IMR-90 (cell line): ENCODE measurements at regions not wholly inside any gene's neighbourhood (a gene's known extent, or its start where the extent isn't known, plus 50 kb on each side); places are given as distances from the start of the nearest gene placed in this dataset.

Experiments used
- ATAC-seq: fragments of 200-7000 bp; cut with Tn5 transposase; 2 replicates; pipeline ENCODE4 v1.9.1; 2020; ENCODE audit warnings: low read depth, mild to moderate bottlenecking, moderate library complexity
- BruUV-seq: library from RNA; stranded (reverse); fragments of 400-500 nt; replicated peaks from 2 replicates; lab custom pipeline; 2021; lab: Mats Ljungman, UMichigan
- CTCF ChIA-PET: fragments of 300-600 bp; formaldehyde crosslinking; extraction: SDS; loops from one replicate; lab custom pipeline; 2021; ENCODE audit warnings: antibody characterized with exemption; lab: Yijun Ruan, JAX
- POLR2A ChIA-PET: fragments of 300-600 bp; sonication (Branson Sonifier 250); formaldehyde crosslinking; loops from one replicate; lab custom pipeline; 2022; ENCODE audit warnings: antibody characterized with exemption; ENCODE audit not compliant: unreplicated experiment; lab: Charles Lee
- DNase-seq: peaks from one replicate; pipeline ENCODE4 v3.0.0; 2013
- H2AFZ ChIP-seq: replicated peaks from 2 replicates; pipeline ENCODE3; 2013; ENCODE audit warnings: low read length, mild to moderate bottlenecking; ENCODE audit not compliant: poor library complexity
- H2AK5ac ChIP-seq: 2 replicates; pipeline ENCODE4 v1.6.1; 2013; ENCODE audit warnings: low read depth, low read length, inconsistent platforms
- H2AK9ac ChIP-seq: replicated peaks from 2 replicates; pipeline ENCODE3; 2013; ENCODE audit warnings: mild to moderate bottlenecking, low read depth, low read length, moderate library complexity; ENCODE audit not compliant: poor library complexity
- H2BK120ac ChIP-seq: 2 replicates; pipeline ENCODE4 v1.6.1; 2013; ENCODE audit warnings: low read depth, low read length, inconsistent platforms
- H2BK15ac ChIP-seq: 3 replicates; pipeline ENCODE4 v1.6.1; 2013; ENCODE audit warnings: low read depth, low read length, inconsistent platforms
- H2BK20ac ChIP-seq: 2 replicates; pipeline ENCODE4 v1.6.1; 2013; ENCODE audit warnings: low read depth, mild to moderate bottlenecking, inconsistent platforms, low read length, moderate library complexity
- H2BK5ac ChIP-seq: 2 replicates; pipeline ENCODE4 v1.6.1; 2013; ENCODE audit warnings: mild to moderate bottlenecking, low read depth, low read length, inconsistent platforms; ENCODE audit not compliant: poor library complexity, severe bottlenecking
- H3K14ac ChIP-seq: replicated peaks from 2 replicates; pipeline ENCODE4 v1.6.1; 2013; ENCODE audit warnings: low read depth, low read length, inconsistent platforms
- H3K18ac ChIP-seq: 2 replicates; pipeline ENCODE4 v1.6.1; 2013; ENCODE audit warnings: low read depth, low read length, control low read depth
- H3K23ac ChIP-seq: 2 replicates; pipeline ENCODE4 v1.6.1; 2013; ENCODE audit warnings: low read depth, low read length, inconsistent platforms
- H3K27ac ChIP-seq: 2 replicates; pipeline ENCODE4 v1.5.1; 2013; ENCODE audit warnings: mild to moderate bottlenecking, control low read depth, low read length; ENCODE audit not compliant: insufficient read depth
- H3K27me3 ChIP-seq: 2 replicates; pipeline ENCODE4 v1.6.1; 2013; ENCODE audit warnings: low read length; ENCODE audit not compliant: control insufficient read depth, insufficient read depth
- H3K36me3 ChIP-seq: 2 replicates; pipeline ENCODE4 v1.6.1; 2013; ENCODE audit warnings: low read length, mixed read lengths; ENCODE audit not compliant: control insufficient read depth, insufficient read depth
- H3K4ac ChIP-seq: 2 replicates; pipeline ENCODE4 v1.6.1; 2013; ENCODE audit warnings: low read depth, low read length, inconsistent platforms
- H3K4me1 ChIP-seq: 2 replicates; pipeline ENCODE4 v1.6.1; 2013; ENCODE audit warnings: low read length, mixed read lengths; ENCODE audit not compliant: control insufficient read depth, insufficient read depth
- H3K4me2 ChIP-seq: 2 replicates; pipeline ENCODE4 v1.6.1; 2013; ENCODE audit warnings: low read depth, mild to moderate bottlenecking, control low read depth, low read length, moderate library complexity
- H3K4me3 ChIP-seq: 2 replicates; pipeline ENCODE4 v1.5.1; 2013; ENCODE audit warnings: low read depth, mild to moderate bottlenecking, control low read depth, low read length, moderate library complexity; ENCODE audit not compliant: insufficient read depth
- H3K56ac ChIP-seq: 2 replicates; pipeline ENCODE4 v1.6.1; 2013; ENCODE audit warnings: low read length, inconsistent platforms; ENCODE audit not compliant: insufficient read depth; ENCODE audit errors: extremely low read depth
- H3K79me1 ChIP-seq, 2 experiments: 2 replicates each; pipeline ENCODE4 v1.6.1; 2013; ENCODE audit warnings: low read length in 2 of 2, inconsistent platforms in 1 of 2, low read depth in 1 of 2
- H3K9ac ChIP-seq: 2 replicates; pipeline ENCODE4 v1.6.1; 2013; ENCODE audit warnings: low read depth, low read length, control low read depth
- H3K9me1 ChIP-seq: 2 replicates; pipeline ENCODE4 v1.6.1; 2013; ENCODE audit warnings: low read length, inconsistent platforms; ENCODE audit not compliant: insufficient read depth
- H3K9me3 ChIP-seq: 2 replicates; pipeline ENCODE4 v1.6.1; 2013; ENCODE audit warnings: low read length; ENCODE audit not compliant: control insufficient read depth, insufficient read depth
- H4K20me1 ChIP-seq: 2 replicates; pipeline ENCODE4 v1.6.1; 2013; ENCODE audit warnings: low read length, inconsistent platforms; ENCODE audit not compliant: insufficient read depth
- H4K5ac ChIP-seq: 2 replicates; pipeline ENCODE4 v1.6.1; 2013; ENCODE audit warnings: mild to moderate bottlenecking, low read depth, low read length, control low read depth
- H4K8ac ChIP-seq, 2 experiments: 2 replicates each; pipeline ENCODE4 v1.6.1; 2013; ENCODE audit warnings: low read depth in 2 of 2, low read length in 2 of 2, control low read depth in 1 of 2, inconsistent platforms in 1 of 2
- H4K91ac ChIP-seq: 2 replicates; pipeline ENCODE4 v1.6.1; 2013; ENCODE audit warnings: low read depth, low read length, inconsistent platforms; ENCODE audit not compliant: insufficient read depth
- BHLHE40 ChIP-seq: fragments of 150-350 bp; IDR thresholded peaks from 2 replicates; pipeline ENCODE4 v1.6.1; 2016; ENCODE audit warnings: mild to moderate bottlenecking, low read depth, low read length
- CHD1 ChIP-seq: IDR thresholded peaks from 2 replicates; pipeline ENCODE4 v1.6.1; 2012; ENCODE audit warnings: low read depth, low read length, improper control_type of control experiment
- FOS ChIP-seq: fragments of 150-350 bp; IDR thresholded peaks from 2 replicates; pipeline ENCODE4 v1.6.1; 2016; ENCODE audit warnings: low read depth, low read length
- MAFK ChIP-seq: IDR thresholded peaks from 2 replicates; pipeline ENCODE4 v1.6.1; 2012; ENCODE audit warnings: low read depth, low read length, improper control_type of control experiment
- MXI1 ChIP-seq: IDR thresholded peaks from 2 replicates; pipeline ENCODE4 v1.6.1; 2012; ENCODE audit warnings: low read depth, mild to moderate bottlenecking, low read length, moderate library complexity, borderline replicate concordance
- NFE2L2 ChIP-seq: fragments of 150-350 bp; IDR thresholded peaks from 2 replicates; pipeline ENCODE4 v1.6.1; 2016; ENCODE audit warnings: low read depth, mild to moderate bottlenecking, low read length
- POLR2A ChIP-seq: IDR thresholded peaks from 2 replicates; pipeline ENCODE4 v1.6.1; 2012; ENCODE audit warnings: mild to moderate bottlenecking, low read depth, low read length
- RAD21 ChIP-seq: IDR thresholded peaks from 2 replicates; pipeline ENCODE4 v1.6.1; 2012; ENCODE audit warnings: low read length, improper control_type of control experiment
- RFX5 ChIP-seq: IDR thresholded peaks from 2 replicates; pipeline ENCODE4 v1.8.0; 2012; ENCODE audit warnings: low read depth, mild to moderate bottlenecking, low read length, moderate library complexity
- SMC3 ChIP-seq: fragments of 150-350 bp; IDR thresholded peaks from 2 replicates; pipeline ENCODE4 v1.6.1; 2016; ENCODE audit warnings: low read depth, mild to moderate bottlenecking, antibody characterized with exemption, low read length, moderate library complexity
- dilution Hi-C: fragments of 300-500 bp; cut with HindIII; formaldehyde crosslinking; loops from one replicate; pipeline ENCODE4 v1.14.3; 2018; ENCODE audit warnings: low sequenced_read_pairs; ENCODE audit not compliant: unreplicated experiment
- in situ Hi-C: fragments of 300-500 bp; cut with MboI; formaldehyde crosslinking; loops from 3 replicates; pipeline ENCODE4 v1.14.3; 2019; ENCODE audit warnings: low sequenced_read_pairs, inconsistent platforms, mixed read lengths
- intact Hi-C: fragments of 100-400 bp; cut with micrococcal nuclease; formaldehyde crosslinking; loops from 2 replicates; pipeline ENCODE4 v1.10.0; 2022
- TF ChIP-seq, protein P1 (sequence below): fragments of 150-350 bp; IDR thresholded peaks from 2 replicates; pipeline ENCODE4 v1.6.1; 2017; ENCODE audit warnings: mild to moderate bottlenecking, antibody characterized with exemption, low read length, low read depth
- TF ChIP-seq, protein P2 (sequence below): conservative IDR thresholded peaks from 2 replicates; pipeline ENCODE4 v1.5.1; 2012; ENCODE audit warnings: mild to moderate bottlenecking, low read depth, low read length, improper control_type of control experiment
- TF ChIP-seq, protein P3 (sequence below): fragments of 150-350 bp; IDR thresholded peaks from 2 replicates; pipeline ENCODE4 v1.6.1; 2016; ENCODE audit warnings: low read depth, mild to moderate bottlenecking, low read length, moderate library complexity, borderline replicate concordance

DNA sequence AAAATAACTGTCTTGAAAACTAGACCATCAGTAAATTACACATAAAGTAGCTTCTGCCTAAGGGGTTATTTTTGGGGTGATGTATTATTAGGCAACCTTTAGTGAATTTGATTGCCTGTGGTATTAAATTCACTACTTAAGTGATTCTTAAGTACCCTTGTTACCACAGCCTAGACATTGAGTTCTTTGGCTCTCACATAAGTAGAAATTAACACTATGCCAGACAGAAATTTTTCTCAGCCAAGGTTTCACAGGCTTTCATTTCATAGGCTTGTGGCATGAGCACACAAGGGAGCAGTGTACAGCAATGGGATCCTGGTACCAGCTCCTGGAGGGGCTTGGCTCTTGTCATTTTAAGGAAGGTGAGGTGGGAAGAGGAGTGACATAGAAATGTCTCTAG is 218.5 kb downstream of the AASDHPPT start:
- H3K56ac ChIP-seq, result no peak overlapping the region
- no peak overlapping the region for H3K4me3 ChIP-seq
- H4K20me1 ChIP-seq, result no peaks in the 10 kb centered on the region
- no peak overlapping the region for H4K5ac ChIP-seq
- H3K4ac ChIP-seq, result no peak overlapping the region
- H2BK120ac ChIP-seq, result no peak overlapping the region
- no peak overlapping the region for H4K8ac ChIP-seq
- H2BK20ac ChIP-seq, result no peak overlapping the region
- no peak overlapping the region for H2BK5ac ChIP-seq
- H3K79me1 ChIP-seq, result no peaks in the 10 kb centered on the region
- in situ Hi-C loops, result no loop called here
- no peak overlapping the region for H4K91ac ChIP-seq
- dilution Hi-C loops, result no loop called here
- no peak overlapping the region for H3K27ac ChIP-seq
- no peak overlapping the region for H3K9ac ChIP-seq
- no peak overlapping the region for H3K14ac ChIP-seq
- H3K9me3 ChIP-seq, result no peaks in the 10 kb centered on the region
- H2AK9ac ChIP-seq, result no peak overlapping the region
- DNase-seq, result no peak
- TF ChIP-seq, protein P1, sequence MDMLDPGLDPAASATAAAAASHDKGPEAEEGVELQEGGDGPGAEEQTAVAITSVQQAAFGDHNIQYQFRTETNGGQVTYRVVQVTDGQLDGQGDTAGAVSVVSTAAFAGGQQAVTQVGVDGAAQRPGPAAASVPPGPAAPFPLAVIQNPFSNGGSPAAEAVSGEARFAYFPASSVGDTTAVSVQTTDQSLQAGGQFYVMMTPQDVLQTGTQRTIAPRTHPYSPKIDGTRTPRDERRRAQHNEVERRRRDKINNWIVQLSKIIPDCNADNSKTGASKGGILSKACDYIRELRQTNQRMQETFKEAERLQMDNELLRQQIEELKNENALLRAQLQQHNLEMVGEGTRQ, result no peak
- TF ChIP-seq POLR2A (no peak), CHD1 (no peak), RAD21 (no peak), MAFK (no peak), RFX5 (no peak), SMC3 (no peak), BHLHE40 (no peak), MXI1 (no peak), NFE2L2 (no peak), FOS (no peak)
- TF ChIP-seq, protein P2, sequence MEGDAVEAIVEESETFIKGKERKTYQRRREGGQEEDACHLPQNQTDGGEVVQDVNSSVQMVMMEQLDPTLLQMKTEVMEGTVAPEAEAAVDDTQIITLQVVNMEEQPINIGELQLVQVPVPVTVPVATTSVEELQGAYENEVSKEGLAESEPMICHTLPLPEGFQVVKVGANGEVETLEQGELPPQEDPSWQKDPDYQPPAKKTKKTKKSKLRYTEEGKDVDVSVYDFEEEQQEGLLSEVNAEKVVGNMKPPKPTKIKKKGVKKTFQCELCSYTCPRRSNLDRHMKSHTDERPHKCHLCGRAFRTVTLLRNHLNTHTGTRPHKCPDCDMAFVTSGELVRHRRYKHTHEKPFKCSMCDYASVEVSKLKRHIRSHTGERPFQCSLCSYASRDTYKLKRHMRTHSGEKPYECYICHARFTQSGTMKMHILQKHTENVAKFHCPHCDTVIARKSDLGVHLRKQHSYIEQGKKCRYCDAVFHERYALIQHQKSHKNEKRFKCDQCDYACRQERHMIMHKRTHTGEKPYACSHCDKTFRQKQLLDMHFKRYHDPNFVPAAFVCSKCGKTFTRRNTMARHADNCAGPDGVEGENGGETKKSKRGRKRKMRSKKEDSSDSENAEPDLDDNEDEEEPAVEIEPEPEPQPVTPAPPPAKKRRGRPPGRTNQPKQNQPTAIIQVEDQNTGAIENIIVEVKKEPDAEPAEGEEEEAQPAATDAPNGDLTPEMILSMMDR, result no peak
- TF ChIP-seq, protein P3, sequence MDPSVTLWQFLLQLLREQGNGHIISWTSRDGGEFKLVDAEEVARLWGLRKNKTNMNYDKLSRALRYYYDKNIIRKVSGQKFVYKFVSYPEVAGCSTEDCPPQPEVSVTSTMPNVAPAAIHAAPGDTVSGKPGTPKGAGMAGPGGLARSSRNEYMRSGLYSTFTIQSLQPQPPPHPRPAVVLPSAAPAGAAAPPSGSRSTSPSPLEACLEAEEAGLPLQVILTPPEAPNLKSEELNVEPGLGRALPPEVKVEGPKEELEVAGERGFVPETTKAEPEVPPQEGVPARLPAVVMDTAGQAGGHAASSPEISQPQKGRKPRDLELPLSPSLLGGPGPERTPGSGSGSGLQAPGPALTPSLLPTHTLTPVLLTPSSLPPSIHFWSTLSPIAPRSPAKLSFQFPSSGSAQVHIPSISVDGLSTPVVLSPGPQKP, result no peak
- CTCF ChIA-PET, result interaction anchor here (0.7 kb wide), 1 partner anchor 187 kb away, joined by 6 read pairs; no protein-coding TSS in a partner anchor
- no peak overlapping the region for H3K4me2 ChIP-seq
- POLR2A ChIA-PET, result no interaction called here
- H3K36me3 ChIP-seq, result no peaks in the 10 kb centered on the region
- H2BK15ac ChIP-seq, result no peak overlapping the region
- intact Hi-C loops, result no loop called here
- H3K4me1 ChIP-seq, result no peaks in the 10 kb centered on the region
- no peaks in the 10 kb centered on the region for H3K9me1 ChIP-seq
- H3K18ac ChIP-seq, result no peak overlapping the region
- H3K27me3 ChIP-seq, result no peaks in the 10 kb centered on the region
- H2AK5ac ChIP-seq, result no peak overlapping the region
- no peak overlapping the region for H2AFZ ChIP-seq
- no peak for ATAC-seq
- H3K23ac ChIP-seq, result no peak overlapping the region
- no TSS peak for BruUV-seq
